ENCODE measurements at regions not wholly inside any gene's neighbourhood (a gene's known extent, or its start where the extent isn't known, plus 50 kb on each side); places are given as distances from the start of the nearest gene placed in this dataset.

GRCh38 chr7:49023345-49024328 lies 99.3 kb downstream of the CDC14C start:
- TF ChIP-seq CTCF (conservative IDR thresholded peaks at IDR 0.05) (no peak), ZFX (IDR thresholded peaks at IDR 0.05) (no peak)

Measured in C4-2B (cell line).